Central memory CD8-positive, alpha-beta T cell (primary cell): ENCODE measurements at regions not wholly inside any gene's neighbourhood (a gene's known extent, or its start where the extent isn't known, plus 50 kb on each side); places are given as distances from the start of the nearest gene placed in this dataset.

Source experiments
- ATAC-seq: fragments of 150-1000 bp; cut with Tn5 transposase; replicated peaks from 2 replicates; pipeline ENCODE4 v1.10.0; 2022; ENCODE audit warnings: mild to moderate bottlenecking, moderate FRiP score, moderate number of reproducible peaks; ENCODE audit not compliant: poor library complexity, severe bottlenecking; ENCODE audit errors: extremely low read depth
- DNase-seq, 2 donors: peaks; one replicate each; pipeline ENCODE4 v3.0.0; 2021; ENCODE audit warnings: low spot score in 2 of 2
- H3K27ac Mint-ChIP-seq: one replicate; pipeline ENCODE4 v1.8.0; 2022; ENCODE audit warnings: low read depth, mild to moderate bottlenecking, moderate library complexity, mixed read lengths
- H3K27me3 Mint-ChIP-seq: one replicate; pipeline ENCODE4 v1.8.0; 2022; ENCODE audit warnings: mixed read lengths
- H3K36me3 Mint-ChIP-seq: one replicate; pipeline ENCODE4 v1.8.0; 2022; ENCODE audit warnings: mild to moderate bottlenecking, moderate library complexity, mixed read lengths; ENCODE audit not compliant: insufficient read depth
- H3K4me1 Mint-ChIP-seq: one replicate; pipeline ENCODE4 v1.8.0; 2022; ENCODE audit warnings: mixed read lengths
- H3K4me3 Mint-ChIP-seq: one replicate; pipeline ENCODE4 v1.8.0; 2022; ENCODE audit warnings: mild to moderate bottlenecking, moderate library complexity, mixed read lengths
- H3K9me3 Mint-ChIP-seq: one replicate; pipeline ENCODE4 v1.8.0; 2022; ENCODE audit warnings: mixed read lengths

DNA sequence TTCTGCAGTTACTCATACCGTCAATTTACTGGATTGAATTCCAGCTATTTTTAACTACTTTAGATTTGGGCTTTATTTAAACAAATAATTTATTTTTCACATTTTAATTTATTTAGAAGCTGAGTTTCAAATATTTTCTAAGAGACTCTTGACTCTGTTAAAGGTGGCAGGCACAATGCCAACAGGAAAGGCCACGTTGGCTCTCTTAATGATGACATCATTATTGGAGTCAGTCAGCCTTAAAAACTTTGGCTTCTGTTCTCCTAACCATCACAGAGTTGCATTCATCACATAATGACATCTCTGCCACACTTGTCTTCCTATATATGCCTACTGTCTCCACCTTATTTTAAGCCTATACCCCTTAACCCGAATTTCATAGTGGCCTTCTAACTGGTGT lies 172.3 kb upstream of the PLPPR1 start:
- H3K27me3 Mint-ChIP-seq: no peaks in the 10 kb centered on the region
- ATAC-seq (no peak), DNase-seq (no peak)
- H3K27ac Mint-ChIP-seq: no peak overlapping the region
- peaks cover 18% of the 10 kb centered on the region for H3K9me3 Mint-ChIP-seq
- H3K36me3 Mint-ChIP-seq: no peaks in the 10 kb centered on the region
- no peak overlapping the region for H3K4me3 Mint-ChIP-seq
- H3K4me1 Mint-ChIP-seq: no peaks in the 10 kb centered on the region

GRCh38 chr9:100865111-100865510 lies 163.4 kb upstream of the PLPPR1 start:
- no peak for ATAC-seq
- peaks cover 2% of the 10 kb centered on the region for H3K36me3 Mint-ChIP-seq

DNA sequence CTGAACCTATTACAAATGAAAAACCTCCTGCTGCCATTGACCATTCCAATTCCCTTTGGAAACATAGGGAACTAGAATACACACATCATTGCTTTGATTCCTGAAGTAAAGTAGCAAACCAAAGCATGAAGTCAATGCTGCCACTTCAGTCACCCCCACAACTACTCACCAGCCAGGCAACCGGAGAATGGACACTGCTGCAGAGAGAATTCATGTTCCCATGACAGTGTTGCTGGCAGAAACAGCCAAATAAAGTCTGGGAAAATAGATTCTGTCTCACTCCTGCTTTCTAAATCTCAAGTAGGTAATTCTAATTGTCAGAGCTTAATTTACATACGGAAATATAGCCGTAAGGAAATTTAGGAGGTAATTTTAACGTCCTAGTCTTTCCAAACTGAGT lies 162.9 kb upstream of the PLPPR1 start:
- Mint-ChIP-seq H3K9me3 (peaks cover 15% of the 10 kb centered on the region), H3K4me3 (no peak overlapping the region), H3K4me1 (no peaks in the 10 kb centered on the region), H3K27me3 (no peaks in the 10 kb centered on the region), H3K36me3 (peaks cover 2% of the 10 kb centered on the region), H3K27ac (no peak overlapping the region)
- DNase-seq: no peak
- ATAC-seq: no peak

More at GRCh38 chr9:100865111-100865510, 163.4 kb upstream of the PLPPR1 start:
- no peak overlapping the region for H3K4me3 Mint-ChIP-seq
- H3K27me3 Mint-ChIP-seq: no peaks in the 10 kb centered on the region
- H3K4me1 Mint-ChIP-seq: no peaks in the 10 kb centered on the region
- DNase-seq: no peak
- H3K9me3 Mint-ChIP-seq: peaks cover 15% of the 10 kb centered on the region
- H3K27ac Mint-ChIP-seq: no peak overlapping the region

- Mint-ChIP-seq H3K36me3 (peaks cover 2% of the 10 kb centered on the region), H3K4me3 (no peak overlapping the region), H3K27me3 (no peaks in the 10 kb centered on the region), H3K9me3 (peaks cover 6% of the 10 kb centered on the region), H3K4me1 (no peaks in the 10 kb centered on the region), H3K27ac (no peak overlapping the region)
- ATAC-seq (no peak), DNase-seq (no peak)
Measured at GRCh38 chr9:100869326-100869725, 159.2 kb upstream of the PLPPR1 start.

DNA sequence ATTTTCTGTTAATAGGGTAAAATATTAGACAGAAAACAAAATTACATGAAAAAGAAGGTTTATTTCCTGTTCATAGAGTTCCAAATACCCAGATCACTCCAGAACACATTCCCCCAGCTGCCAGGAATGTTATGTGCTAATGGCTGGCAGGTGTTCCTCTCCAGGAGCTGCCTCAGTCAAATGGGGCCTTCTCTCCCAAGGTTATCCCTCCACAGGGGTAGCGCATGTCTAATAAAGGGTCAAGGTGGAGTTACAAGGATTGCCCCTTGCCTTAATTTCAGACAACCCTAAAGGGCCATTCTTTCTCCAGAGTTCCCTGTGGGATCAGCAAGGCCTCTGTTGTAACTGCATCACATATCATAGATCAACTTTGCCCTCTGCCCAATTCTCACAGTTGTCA lies 148.6 kb upstream of the PLPPR1 start:
- no peak for DNase-seq
- Mint-ChIP-seq H3K4me1 (no peaks in the 10 kb centered on the region), H3K27me3 (no peaks in the 10 kb centered on the region), H3K27ac (no peak overlapping the region), H3K36me3 (no peaks in the 10 kb centered on the region), H3K4me3 (no peak overlapping the region), H3K9me3 (peaks cover 9% of the 10 kb centered on the region)
- ATAC-seq: no peak

DNA sequence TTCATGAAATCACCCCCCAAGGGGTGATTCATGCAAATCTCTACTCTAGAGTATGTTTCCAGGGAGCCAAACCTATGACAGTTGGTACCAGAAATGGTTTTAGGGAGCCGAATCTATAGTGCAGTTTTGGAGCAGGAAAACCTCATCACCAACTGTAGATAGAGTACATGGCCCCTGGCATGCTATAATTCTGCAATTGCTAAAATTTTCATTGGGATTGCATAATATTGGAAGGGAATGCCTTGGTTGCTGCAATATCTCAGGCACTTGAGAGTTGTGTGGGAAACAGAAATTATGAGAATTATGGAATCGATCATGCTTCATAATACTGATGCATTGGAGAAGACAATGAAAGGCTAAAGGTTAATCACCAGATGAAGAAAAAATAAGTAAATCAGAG lies 148.2 kb upstream of the PLPPR1 start:
- no peaks in the 10 kb centered on the region for H3K4me1 Mint-ChIP-seq
- no peak overlapping the region for H3K4me3 Mint-ChIP-seq
- no peaks in the 10 kb centered on the region for H3K36me3 Mint-ChIP-seq
- peaks cover 12% of the 10 kb centered on the region for H3K9me3 Mint-ChIP-seq
- no peak for DNase-seq
- H3K27me3 Mint-ChIP-seq: no peaks in the 10 kb centered on the region
- ATAC-seq: no peak
- H3K27ac Mint-ChIP-seq: no peak overlapping the region

DNA sequence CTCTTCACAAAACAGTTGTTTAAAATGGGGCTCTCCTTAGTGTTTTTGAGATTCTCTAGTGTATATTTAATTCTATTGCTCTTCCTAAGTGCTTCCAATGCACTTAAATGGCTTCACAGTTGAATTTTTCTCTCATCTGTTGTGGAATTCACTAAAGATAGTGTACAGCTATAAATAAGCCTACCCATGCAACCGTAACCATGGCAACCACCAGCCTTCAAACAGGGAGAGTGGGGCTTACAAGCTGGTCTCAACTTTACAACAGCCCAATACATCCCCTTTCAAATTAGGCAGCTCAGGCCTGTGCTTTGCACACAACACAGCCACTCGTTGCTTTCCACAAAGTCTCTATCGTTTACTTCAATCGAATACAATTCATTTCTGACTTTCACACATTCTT lies 144.0 kb upstream of the PLPPR1 start:
- Mint-ChIP-seq H3K4me3 (no peak overlapping the region), H3K9me3 (peaks cover 11% of the 10 kb centered on the region), H3K4me1 (no peaks in the 10 kb centered on the region), H3K27me3 (no peaks in the 10 kb centered on the region), H3K36me3 (no peaks in the 10 kb centered on the region), H3K27ac (no peak overlapping the region)
- ATAC-seq: no peak
- DNase-seq: no peak

GRCh38 chr9:100890321-100890720 lies 138.2 kb upstream of the PLPPR1 start:
- ATAC-seq (no peak), DNase-seq (no peak)
- no peaks in the 10 kb centered on the region for H3K36me3 Mint-ChIP-seq
- H3K9me3 Mint-ChIP-seq: peaks cover 5% of the 10 kb centered on the region
- H3K4me3 Mint-ChIP-seq: no peak overlapping the region
- H3K27ac Mint-ChIP-seq: no peak overlapping the region
- no peaks in the 10 kb centered on the region for H3K27me3 Mint-ChIP-seq
- H3K4me1 Mint-ChIP-seq: no peaks in the 10 kb centered on the region

DNA sequence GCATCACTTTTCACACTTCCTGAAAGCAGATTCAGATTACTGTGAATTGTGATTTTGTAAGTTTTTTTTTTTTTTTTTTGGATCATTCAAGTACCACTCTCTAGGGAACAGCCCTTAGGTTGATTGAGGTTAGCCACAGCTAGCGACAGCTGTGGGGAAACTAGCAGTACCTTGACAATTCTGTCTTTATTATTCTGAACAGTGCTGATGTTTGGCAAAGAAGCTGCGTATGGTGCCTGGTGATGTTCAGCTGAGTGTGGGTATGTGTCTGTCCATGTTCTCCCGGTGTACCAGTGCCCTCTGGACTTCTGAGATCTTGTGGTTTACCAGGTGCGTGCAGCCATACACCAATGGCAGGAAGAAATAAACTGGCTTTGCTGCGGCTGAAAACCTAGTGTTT lies 117.3 kb upstream of the PLPPR1 start:
- Mint-ChIP-seq H3K4me1 (no peaks in the 10 kb centered on the region), H3K4me3 (no peak overlapping the region), H3K9me3 (peaks cover 12% of the 10 kb centered on the region), H3K27ac (no peak overlapping the region), H3K27me3 (no peaks in the 10 kb centered on the region), H3K36me3 (no peaks in the 10 kb centered on the region)
- ATAC-seq (no peak), DNase-seq (no peak)

DNA sequence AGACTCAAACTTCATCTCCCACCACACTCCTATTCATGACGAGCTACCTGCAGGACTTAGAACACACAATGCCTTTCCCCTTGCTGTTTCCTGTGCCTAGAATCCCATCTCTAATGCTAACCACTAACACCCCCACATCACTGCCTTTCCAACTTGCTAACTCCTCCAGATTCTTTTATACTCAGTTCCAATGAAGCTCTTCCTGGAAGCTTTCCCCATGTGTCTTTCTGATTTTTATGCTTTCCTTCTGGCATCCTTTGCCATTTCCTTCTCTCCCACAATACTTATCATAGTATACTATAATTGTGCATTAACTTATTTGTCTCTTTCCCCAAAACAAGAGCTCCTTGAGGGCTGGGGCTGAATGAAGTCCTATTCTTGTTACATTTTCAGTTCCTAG lies 115.3 kb upstream of the PLPPR1 start:
- Mint-ChIP-seq H3K36me3 (no peaks in the 10 kb centered on the region), H3K27me3 (no peaks in the 10 kb centered on the region), H3K9me3 (peaks cover 12% of the 10 kb centered on the region), H3K4me3 (no peak overlapping the region), H3K4me1 (no peaks in the 10 kb centered on the region), H3K27ac (no peak overlapping the region)
- ATAC-seq (no peak), DNase-seq (no peak)

DNA sequence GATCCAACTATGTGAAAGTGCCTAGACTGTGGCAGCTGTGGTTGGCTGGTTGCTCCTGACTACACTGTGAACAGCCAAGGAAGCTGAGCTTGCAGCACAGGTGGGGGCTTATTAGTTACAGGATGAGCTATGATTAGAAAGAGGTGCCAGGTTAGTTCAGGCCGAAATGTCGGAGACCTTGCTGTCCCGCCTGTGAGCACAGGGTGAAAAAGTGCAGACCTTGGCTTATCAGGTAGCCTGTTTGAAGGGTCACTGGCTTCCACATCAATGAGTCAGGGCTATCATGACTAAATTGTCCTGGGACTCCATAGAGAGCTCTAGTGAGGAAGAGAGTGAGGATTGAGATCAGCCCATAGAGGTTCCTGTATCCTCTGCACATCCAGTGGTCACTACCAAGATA lies 114.3 kb upstream of the PLPPR1 start:
- Mint-ChIP-seq H3K4me3 (no peak overlapping the region), H3K27ac (no peak overlapping the region), H3K9me3 (peaks cover 12% of the 10 kb centered on the region), H3K4me1 (no peaks in the 10 kb centered on the region), H3K36me3 (no peaks in the 10 kb centered on the region), H3K27me3 (no peaks in the 10 kb centered on the region)
- no peak for DNase-seq
- no peak for ATAC-seq

DNA sequence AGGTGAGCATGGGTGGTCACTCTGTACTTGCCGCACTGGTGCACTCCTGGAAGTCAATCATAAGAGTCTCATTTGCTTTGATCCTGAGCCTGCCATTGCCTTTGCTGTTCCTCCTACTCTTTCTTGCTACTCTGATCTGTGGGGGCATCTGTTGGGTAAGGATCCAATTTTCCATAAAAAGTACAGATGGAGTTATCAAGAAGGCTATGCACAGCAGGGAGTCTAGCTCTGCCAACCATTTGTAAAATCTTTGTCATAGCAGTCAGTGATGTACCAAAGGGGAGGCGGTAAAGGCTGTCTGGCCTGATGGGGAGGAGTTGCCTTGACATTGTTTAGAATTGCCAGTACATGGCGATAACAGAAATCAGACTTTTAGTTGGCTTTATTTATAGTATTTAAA lies 109.0 kb upstream of the PLPPR1 start:
- no peaks in the 10 kb centered on the region for H3K27me3 Mint-ChIP-seq

DNA sequence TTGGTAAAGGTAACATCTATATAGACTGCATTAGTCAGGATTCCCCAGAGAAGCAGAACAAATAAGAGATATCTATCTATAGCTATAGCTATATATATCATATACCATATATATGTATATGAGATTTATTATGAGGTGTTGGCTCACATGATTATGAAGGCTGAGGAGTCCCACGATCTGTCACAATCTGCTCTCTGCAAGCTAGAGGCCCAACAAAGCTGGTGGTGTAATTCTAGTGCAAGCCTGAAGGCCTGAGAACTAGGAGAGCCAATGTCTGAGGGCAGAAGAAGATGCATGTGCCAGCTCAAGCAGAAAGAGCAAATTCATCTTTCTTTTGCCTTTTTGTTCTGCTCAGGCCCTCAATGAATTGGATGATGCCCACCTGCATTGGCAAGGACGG lies 102.2 kb upstream of the PLPPR1 start:
- no peaks in the 10 kb centered on the region for H3K4me1 Mint-ChIP-seq
- no peaks in the 10 kb centered on the region for H3K27me3 Mint-ChIP-seq
- ATAC-seq (no peak), DNase-seq (no peak)
- H3K36me3 Mint-ChIP-seq: no peaks in the 10 kb centered on the region
- H3K4me3 Mint-ChIP-seq: no peak overlapping the region
- H3K27ac Mint-ChIP-seq: no peak overlapping the region
- H3K9me3 Mint-ChIP-seq: peaks cover 6% of the 10 kb centered on the region

More for the DNA sequence above, 109.0 kb upstream of the PLPPR1 start:
- DNase-seq (no peak), ATAC-seq (no peak)
- Mint-ChIP-seq H3K4me1 (no peaks in the 10 kb centered on the region), H3K36me3 (no peaks in the 10 kb centered on the region), H3K4me3 (no peak overlapping the region), H3K9me3 (peaks cover 8% of the 10 kb centered on the region), H3K27ac (no peak overlapping the region)

- DNase-seq: no peak
- Mint-ChIP-seq H3K27ac (no peak overlapping the region), H3K4me1 (no peaks in the 10 kb centered on the region), H3K36me3 (no peaks in the 10 kb centered on the region), H3K4me3 (no peak overlapping the region), H3K9me3 (peaks cover 6% of the 10 kb centered on the region), H3K27me3 (no peaks in the 10 kb centered on the region)
- ATAC-seq: no peak
Measured at GRCh38 chr9:100927763-100928162, 100.8 kb upstream of the PLPPR1 start.
